Activated T-cell treated with anti-CD3 and anti-CD28 coated beads, Interleukin-2, amount 50 U/mL, for 48 hours (primary cell): ENCODE measurements at regions not wholly inside any gene's neighbourhood (a gene's known extent, or its start where the extent isn't known, plus 50 kb on each side); places are given as distances from the start of the nearest gene placed in this dataset.
A peak's percentile ranks its signal among the peaks of the same experiment; 100 is the strongest.

Source experiments
- DNase-seq, 2 experiments: peaks; one replicate each; pipeline ENCODE4 v3.0.0-alpha.2; 2020

DNA sequence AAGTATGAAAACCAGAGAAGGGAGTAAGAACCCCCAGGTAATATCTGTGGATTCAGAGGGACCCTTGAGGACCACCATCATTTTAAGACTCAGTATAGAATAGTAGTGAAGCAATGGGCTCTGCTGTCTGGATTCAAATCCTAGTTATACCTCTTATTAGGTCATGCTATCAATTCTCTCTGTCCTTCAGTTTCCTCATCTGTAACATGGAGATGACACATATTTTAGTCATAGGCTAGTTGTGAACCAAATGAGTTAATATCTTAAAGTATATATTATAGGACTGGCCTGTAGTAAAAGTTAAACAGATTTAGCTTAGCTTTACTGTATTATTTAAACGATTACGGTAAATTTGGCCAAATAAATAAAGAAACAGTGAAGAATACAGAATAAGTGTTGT, 177.3 kb upstream of the GOLIM4 start:
- DNase-seq, result no peak

DNA sequence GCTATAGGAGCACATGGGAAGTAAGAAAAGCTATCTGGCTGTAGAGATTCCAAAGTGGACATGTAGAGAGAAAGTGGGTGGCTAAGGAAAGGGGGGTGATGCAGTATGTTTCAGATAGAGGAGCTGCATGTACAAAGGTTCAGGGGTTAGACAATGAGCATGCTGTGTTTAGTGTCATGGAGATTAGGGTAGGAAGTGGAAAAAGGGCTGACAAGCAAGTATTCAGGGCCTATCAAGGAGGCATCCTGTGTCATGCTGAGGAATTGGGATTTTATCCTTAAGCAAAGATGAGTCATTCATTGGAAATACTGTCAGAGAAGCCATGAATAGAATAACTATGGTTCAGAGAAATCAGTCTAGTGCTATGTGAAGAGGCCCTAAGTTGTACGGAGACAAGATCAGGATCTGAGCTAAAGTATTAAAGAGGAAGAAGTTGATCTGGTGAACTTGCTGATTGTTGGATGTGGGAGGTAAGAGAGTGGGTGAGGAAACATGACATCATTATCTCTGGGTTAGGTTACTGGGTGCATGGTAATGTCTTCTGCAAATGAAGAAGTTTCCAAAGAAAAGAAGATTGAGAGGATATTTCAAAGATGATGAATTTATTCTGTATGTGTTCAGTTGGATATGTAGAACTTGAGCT, 176.7 kb upstream of the GOLIM4 start:
- no peak for DNase-seq

DNA sequence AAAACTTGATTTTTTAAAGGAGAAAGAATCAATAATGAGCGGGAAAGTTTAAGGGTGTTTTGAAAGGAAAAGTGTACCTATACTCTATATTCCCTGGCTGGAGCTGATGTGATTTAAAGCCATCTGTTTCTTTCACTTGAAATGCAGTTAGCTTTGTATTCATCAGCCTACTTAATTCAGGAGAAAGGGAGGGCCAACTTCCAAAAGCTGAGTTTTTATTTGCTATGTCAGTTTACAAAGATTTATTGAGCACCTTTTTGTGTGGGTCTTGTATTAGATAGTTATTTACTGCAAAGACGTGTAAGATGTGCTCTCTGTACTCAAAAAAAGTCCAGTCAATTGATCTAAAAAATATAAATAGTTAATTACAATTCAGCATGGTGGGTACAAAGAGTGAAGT, 176.2 kb upstream of the GOLIM4 start:
- DNase-seq, result no peak

DNA sequence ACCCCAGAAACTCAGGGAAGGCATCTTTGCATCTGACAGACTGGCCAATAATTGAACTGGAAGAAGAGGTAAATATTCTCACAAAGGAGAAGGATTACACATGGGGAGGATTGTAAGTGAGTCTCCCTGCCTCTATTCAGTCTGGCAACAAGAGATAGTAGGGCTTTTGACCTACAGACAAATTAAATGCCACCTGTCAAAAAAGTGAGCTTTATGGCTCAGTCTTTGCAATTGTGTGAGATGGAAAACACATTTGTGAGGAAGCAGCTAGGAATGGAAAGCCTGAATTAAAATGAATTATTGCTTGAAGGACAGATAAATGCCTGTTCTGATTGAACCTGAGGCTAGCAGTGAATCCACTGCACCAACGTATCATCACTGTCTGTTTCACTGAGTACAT, 173.3 kb upstream of the GOLIM4 start:
- DNase-seq, result no peak

DNA sequence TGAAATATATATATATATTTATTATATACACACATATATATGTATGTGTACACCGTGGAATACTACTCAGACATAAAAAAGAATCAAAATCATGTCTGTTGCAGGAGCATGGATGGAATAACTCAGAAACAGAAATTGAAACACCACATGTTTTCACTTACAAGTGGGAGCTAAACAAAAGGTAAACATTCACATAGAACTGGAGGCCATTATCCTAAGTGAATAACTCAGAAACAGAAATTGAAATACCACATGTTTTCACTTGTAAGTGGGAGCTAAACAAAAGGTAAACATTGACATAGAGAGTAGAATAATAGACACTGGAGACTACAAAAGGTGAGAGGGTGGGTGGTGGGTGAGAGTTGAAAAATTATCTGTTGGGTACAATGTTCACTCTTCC, 171.5 kb upstream of the GOLIM4 start:
- DNase-seq, result no peak

DNA sequence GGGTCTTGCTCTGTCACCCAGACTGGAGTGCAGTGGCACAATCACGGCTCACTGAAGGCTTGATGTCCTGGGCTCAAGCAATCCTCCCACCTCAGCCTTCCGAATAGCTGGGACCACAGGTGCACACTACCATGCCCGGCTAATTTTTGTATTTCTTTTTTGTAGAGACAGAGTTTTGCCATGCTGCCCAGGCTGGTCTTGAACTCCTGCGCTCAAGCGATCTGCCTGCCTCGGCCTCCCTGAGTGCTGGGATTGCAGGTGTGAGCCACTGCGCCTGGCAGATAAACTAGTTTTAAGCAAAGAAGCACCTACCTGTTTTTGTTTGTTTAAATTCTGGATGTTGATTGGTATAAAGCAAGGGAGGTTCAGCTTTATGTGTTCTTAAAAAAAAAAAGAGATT, 170.6 kb upstream of the GOLIM4 start:
- DNase-seq, result no peak

DNA sequence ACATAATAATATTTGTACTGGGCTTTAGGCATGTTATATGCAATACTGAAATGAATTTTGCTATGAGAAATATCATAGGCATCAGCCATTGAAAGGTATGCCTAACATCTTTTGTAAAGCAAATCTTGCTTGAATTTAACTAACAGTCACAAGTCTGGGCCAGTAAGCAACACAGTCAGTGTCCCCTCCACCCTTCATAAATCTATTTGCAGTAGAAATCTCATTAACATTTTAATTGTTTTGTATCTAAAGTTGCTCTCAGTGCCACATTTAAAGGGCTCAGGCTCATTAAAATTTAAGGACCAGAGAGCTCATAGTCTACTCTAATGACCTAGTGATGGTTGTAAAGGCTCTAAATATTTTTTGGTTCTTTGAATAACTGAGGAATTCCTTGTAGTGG, 167.2 kb upstream of the GOLIM4 start:
- DNase-seq, result no peak

DNA sequence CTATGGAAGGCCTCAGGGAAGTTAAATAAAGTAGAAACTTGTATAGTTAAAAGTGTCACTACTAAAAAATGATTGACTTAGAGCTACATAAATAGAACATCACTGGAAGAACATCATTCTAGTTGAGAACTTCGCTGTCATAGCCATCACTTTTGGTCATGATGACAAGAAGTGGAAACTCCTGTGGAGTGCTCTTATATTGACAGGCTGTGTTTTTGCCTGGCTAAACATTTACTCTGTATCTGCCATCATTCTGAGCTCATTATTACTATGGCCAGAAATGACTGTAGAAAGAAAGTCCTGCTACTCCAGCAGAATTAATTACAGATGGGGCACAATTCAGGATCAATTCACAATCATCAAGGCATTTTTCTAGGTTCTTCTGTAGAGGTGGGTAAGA, 165.1 kb upstream of the GOLIM4 start:
- DNase-seq, result no peak

DNA sequence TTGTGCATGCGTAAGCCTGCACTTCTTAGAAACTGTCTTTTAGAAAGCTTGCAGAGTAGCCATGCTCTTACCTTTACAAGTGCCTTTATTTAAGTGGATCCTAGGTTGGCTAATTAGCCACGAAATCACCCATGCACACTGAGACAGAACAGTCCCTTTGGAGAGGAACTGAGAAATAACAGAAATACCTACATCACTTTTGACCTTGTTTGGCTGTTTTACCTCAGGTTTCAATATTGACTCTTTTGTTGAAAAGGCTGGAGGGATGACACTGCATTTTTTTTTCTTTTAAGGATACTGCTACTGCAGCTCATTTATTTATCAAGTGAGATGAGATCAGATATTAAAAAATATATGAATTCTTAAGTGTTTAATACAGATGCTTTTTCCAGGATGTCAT, 155.6 kb upstream of the GOLIM4 start:
- DNase-seq, result no peak

DNA sequence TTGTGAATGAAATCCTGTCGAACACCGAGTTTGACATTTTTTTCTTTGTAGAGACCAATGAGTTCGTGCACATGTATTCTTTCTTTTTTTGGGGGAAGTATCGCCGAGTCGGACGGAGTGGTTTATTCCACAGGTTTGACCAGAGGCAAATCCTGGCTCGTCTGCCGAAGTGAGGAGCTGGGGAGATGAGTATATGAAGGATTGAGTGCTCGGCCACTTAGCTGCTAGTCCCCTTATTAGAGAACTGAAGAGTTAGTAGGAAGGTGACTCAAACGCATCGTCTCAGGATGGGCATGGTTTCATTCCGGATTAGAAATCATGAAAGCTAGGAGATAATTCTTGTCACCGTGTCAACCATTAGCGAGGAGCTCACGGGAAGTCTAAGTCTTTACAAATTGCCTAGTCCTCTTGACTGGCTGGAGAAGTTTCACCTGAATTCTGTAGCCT, 154.7 kb upstream of the GOLIM4 start:
- DNase-seq, result no peak

DNA sequence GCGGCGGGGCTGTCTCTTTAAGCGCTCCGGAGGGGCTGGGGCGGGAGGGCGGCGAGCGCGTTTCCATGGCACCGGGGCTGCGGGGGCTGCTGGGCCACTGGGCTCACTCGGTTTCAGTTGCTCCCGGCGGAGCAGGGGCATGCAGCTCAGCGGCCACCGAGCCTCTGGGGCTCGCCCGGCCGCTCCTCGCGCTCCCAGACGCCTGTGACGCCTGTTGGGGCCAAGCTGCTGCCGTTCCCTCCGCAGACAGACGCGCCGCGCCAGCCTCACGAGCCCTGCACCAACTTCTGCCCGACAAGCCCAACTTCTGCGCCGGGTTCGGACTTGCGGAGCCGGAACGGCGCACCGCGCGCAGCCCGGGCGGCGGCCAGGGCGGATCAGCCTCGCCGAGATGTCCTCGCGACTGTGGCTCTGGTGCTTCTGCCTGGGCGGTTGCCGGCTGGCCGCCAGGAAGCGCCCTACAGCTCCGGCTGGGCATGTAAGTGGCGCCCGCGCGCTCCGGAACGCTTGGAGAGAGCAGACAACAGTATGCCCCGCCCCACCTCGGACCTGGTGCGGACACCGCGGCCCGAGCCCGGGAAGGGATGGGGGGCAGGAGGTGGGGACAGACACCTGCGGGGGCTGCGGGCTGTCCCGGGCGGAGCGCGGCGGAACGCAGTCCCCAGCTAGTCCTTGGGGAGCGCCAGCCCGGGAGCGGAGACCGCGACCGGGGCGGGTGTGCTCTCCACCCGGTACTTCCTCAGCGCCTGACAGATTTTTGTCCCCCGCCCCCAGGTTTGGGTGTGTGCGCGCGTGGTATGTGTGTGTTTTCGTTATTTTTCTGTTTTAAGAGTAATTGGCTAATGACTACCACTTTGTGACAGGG, 154.1 kb upstream of the GOLIM4 start:
- peak; percentile 38 to 47 for DNase-seq

DNA sequence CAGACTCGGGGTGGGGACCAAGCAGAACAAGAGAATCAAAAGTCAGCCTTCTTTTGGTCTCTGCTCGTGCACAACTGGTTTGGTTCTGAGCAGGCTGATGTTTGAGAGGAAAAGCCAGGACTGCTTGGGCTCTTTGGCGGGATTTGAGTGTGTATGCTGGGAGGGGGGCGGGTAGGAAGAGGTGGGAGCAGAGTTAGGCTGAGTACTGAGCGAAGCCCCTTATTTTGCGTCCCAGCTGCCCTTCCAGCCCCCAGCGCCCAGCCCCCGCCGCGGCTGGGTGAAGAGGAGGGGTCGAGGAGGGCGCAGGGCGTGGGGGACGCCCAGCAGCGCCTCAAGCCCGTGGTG, 153.5 kb upstream of the GOLIM4 start:
- no peak for DNase-seq

DNA sequence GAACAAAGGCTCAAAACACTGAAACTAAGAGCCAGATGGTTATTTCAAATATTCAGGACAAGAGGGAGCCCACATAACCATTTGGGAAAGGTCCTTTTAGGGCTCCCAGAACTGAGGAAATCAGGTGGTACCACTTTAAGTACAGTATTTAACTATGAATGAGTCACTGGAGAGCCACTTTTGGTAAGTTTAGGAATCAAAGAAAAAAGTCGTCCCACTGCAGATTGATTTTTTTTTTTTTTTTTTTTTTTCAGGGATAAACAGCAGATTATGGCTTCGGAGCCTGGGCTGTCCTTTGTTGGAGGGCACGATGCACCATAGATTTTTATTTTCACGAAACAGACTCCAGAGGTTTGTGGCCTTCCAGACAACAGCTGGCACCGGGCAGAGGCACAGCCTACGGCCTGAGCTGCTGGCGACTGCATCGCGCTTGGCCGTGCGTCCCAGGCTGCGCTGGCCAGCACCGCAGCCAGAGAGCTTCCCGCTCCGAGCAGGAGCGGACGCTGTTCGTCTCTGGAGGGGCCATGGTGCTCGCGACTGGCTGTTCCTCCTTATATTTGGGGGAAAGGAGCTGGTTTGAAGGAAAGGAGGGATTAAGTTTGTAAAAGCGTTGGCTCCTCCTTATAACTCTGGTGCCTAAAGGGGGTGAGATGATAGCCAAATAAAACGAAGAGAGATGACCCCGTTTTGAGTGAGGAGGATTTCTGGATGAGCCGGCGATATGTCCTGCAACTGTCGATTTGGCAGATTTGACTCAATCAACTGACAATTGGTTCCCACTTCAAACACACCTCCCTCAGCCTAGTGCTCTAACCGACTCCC, 152.9 kb upstream of the GOLIM4 start:
- no peak for DNase-seq

DNA sequence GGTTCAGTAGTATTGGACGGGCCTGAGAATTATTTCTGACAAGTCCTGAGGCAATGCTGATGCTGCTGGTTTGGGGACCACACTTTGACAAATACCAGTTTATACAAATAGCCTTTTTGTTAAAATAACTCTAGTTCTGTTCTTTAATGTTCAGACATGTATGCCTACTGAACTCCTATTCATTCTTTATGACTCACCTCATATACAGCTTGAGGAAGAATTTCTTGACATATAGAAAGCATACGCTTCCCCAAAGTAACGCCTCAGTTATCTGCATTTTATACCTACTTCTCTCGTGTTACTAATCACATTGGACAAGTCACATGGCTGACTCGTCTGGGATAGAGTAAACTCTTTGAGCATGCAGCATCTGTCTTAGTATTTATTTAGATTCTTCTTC, 145.4 kb upstream of the GOLIM4 start:
- no peak for DNase-seq

DNA sequence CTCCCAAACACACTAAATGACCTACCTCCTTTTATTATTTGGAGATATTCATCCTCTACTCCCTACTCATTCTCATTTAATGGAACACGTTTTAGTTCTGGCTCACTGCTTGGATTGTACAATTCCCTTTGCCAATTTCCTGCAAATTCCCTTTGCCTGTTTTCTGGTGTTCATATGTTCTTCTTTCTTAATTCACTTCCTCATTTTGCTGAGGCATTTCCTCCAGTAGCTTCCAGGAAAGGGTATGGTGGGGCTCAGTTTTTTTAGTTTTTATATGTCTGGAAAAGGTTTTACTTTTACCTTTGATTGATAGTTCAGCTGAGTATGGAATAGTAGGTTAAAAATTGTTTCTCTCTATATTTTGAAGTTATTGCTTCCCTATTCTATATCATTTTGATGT, 143.6 kb upstream of the GOLIM4 start:
- DNase-seq, result no peak

DNA sequence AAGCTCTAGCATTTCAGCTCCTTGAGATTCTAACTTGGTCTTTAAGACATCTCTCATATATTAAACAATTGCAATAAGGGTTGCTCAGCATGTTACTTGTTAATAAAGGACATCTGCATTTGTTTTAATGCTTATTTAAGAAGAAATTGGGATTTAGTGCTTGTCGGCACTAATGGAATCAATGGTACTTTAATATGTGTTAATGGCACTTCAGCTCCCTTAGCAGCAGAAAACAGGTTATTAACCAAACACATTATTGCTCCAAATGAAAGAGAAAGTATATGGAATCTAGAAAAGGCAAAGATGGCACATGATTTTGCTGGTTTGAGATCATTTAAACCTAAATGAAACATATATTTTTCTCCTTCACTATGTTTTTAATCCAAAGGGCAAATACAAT, 137.3 kb upstream of the GOLIM4 start:
- DNase-seq, result no peak

DNA sequence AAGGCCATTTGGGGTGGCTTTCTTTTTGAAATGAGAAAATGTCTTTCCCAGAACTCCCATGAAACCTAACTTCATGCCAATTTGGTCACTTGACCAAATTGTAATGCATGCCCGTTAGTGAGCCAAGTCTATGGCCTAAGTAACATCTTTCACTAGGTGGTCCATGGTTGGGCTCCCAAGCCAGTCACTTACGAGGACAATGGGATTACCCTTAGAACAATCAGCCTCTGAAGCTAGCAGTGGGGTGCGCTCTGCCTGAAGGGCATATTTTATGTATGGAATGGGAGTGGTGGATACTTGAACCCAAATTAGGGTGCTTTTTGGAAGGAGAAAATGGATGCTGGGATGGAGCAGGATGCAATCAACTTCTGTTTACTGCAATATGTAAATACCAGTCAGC, 127.4 kb upstream of the GOLIM4 start:
- no peak for DNase-seq

DNA sequence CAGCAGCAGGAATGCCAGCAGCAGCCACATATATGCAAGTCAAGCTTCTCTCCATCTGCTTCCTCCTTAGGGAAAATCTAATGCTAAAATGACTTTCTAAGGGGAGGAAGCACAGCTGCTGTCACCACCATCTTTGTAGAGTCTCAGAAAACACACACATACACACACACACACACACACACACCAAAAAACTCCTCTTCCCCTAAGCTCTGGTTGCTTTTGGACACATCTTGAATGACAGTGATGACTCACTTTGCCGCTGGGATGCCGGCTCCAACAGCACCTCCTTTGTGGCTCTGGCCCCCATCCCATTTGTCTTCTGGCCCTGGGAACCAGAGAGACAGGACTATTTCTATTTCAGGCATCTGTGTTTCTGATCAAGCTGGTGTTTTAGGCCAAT, 124.8 kb upstream of the GOLIM4 start:
- DNase-seq, result no peak

DNA sequence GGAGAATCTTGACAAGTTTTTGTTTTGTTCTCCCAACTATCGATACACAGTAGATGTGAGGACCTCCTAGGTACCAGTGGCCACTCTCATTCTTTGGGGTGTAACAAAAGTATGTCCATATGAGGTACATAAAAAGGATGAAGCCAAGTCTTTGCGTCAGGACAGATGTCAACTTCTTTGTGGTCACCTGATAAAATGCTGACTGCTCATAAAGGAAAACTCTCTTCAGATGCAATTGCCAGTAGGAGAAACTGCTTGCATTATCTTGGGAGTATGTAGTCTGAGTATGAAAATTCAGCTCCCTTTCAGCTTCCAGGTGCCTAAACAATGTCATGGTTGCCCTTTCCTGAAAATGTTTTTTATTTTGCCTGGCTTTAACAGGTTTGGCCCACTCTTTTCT, 123.8 kb upstream of the GOLIM4 start:
- no peak for DNase-seq

DNA sequence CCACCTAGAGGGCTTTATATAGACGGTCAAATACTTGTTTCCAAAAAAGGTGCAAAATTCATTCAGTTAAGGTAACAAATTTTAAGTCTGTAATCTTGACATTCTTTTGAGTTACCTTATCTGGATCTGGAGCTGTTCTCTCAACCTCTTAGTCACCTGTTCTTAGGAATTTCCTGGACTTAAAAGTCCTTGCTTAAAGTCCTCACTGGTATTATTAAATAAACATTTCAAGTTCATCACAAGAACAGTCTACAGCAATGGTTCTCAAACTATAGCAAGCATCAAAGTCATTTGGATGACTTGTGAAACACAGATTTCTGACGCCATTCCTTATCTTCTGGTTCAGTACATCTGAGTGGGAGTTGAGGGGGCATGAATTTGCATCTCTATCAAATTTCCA, 122.9 kb upstream of the GOLIM4 start:
- no peak for DNase-seq

DNA sequence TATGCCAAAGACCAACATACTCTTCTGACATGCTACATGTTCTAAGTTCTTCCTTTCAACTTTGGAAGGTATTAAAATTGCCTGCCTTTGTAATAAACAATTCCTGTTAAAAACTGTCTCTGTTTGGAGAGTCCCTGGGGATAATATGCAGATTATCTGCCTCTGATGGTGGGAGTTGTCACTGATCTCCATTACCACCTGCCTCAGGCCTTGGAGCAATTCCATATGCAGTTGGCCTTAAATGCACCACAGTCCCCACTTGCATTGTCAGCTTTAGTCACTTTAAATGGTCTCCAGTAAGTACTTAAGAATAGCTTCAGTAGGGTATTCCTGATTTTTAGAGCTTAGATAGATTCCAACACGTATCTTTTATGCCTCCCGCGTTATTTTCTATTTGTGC, 121.1 kb upstream of the GOLIM4 start:
- DNase-seq, result no peak

DNA sequence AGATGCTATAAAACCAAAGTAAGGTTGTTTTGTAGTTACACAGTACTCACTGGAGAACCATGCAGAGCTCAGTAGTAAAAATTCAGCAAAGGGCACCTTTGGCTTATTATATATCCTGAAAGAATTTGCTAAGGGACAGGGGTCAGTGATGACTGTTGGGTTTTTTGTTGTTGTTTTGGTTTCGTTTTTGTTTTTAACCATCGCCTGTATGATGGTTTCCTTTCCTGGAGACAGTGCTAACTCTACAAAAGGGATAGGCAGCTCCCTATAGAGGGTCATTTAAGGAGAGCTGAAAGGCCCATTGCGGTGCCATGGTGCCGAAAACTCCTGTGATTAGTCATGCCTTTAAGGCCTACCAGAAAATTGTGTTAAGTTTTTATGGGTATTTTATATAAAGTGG, 118.2 kb upstream of the GOLIM4 start:
- DNase-seq, result no peak

DNA sequence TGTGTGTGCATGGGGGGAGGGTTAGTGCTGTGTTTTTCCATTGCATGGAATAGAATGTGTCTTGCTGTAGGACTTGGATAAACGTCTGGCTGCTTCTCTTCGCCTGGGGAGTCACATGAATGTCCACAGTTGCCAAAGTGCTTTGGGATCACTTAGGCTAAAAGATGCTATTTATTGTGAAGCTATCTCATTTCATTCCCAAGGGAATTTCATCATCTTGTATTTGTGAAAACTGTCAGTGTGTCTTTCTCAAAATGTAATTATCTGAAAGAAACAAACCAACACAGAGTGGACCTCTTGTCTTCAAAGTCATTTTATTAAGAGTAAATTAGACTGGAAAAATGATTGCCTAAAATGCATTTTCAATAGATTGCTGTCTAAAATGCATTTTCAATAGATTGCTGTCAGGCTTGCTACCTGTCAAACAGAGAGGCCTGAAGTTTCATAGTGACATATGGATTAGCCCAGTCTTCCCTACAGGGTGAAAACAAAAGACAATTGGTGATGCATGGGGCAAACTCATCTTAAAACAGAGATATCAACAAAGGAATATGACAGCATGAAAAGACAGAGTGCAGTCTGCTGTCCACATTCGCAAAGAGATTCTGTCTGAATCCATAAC, 117.1 kb upstream of the GOLIM4 start:
- DNase-seq, result no peak

DNA sequence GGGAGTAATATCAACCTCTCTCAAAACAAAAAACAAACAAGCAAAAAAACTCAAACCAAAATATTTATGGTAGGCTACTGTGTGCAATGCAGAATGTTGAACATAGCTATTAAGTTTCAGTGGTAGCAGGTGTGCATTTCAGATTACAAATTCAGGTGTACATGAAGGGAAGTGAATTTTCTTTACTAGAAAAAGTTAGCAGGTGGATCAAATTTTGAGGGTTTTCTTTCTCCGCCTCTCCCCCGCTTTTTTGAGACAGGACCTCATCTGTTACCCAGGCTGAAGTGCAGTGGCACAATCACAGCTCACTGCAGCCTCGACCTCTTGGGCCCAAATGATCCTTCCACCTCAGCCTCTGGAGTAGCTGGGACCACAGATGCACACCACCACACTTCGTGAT, 109.7 kb upstream of the GOLIM4 start:
- no peak for DNase-seq
